Limb (tissue), 2 donors: ENCODE measurements at regions not wholly inside any gene's neighbourhood (a gene's known extent, or its start where the extent isn't known, plus 50 kb on each side); places are given as distances from the start of the nearest gene placed in this dataset.

Experiments used
- DNase-seq, 2 donors: peaks; one replicate each; pipeline ENCODE4 v3.0.0-alpha.2; 2016; ENCODE audit errors: extremely low spot score in 2 of 2

GRCh38 chr13:58187881-58188280 is 556.3 kb downstream of the PCDH17 start:
- no peak for DNase-seq

GRCh38 chr13:58190577-58190976 is 559.0 kb downstream of the PCDH17 start:
- no peak for DNase-seq

GRCh38 chr13:58191754-58192153 is 560.2 kb downstream of the PCDH17 start:
- no peak for DNase-seq

- no peak for DNase-seq
These were observed 570.6 kb downstream of the PCDH17 start for GRCh38 chr13:58202099-58202498.

GRCh38 chr13:58207501-58207900 is 576.0 kb downstream of the PCDH17 start:
- peak in 1 of 2 donors; percentile 5 for DNase-seq

GRCh38 chr13:58235454-58235853 is 603.9 kb downstream of the PCDH17 start:
- no peak for DNase-seq

- no peak for DNase-seq
These were observed 607.6 kb downstream of the PCDH17 start for GRCh38 chr13:58238972-58239773.

GRCh38 chr13:58239774-58240268 is 608.3 kb downstream of the PCDH17 start:
- DNase-seq: no peak

- no peak for DNase-seq
These were observed 615.5 kb downstream of the PCDH17 start for GRCh38 chr13:58247080-58247479.

- DNase-seq: no peak
These were observed 623.4 kb downstream of the PCDH17 start for GRCh38 chr13:58254943-58255342.

GRCh38 chr13:58266271-58266670 is 634.7 kb downstream of the PCDH17 start:
- DNase-seq: no peak

- DNase-seq: no peak
These were observed 667.1 kb downstream of the PCDH17 start for GRCh38 chr13:58298556-58299135.

- no peak for DNase-seq
These were observed 668.7 kb downstream of the PCDH17 start for GRCh38 chr13:58300224-58300623.

GRCh38 chr13:58300974-58301681 is 669.6 kb downstream of the PCDH17 start:
- DNase-seq: no peak

- no peak for DNase-seq
These were observed 670.8 kb downstream of the PCDH17 start for GRCh38 chr13:58302349-58302748.

- DNase-seq: no peak
These were observed 674.5 kb downstream of the PCDH17 start for GRCh38 chr13:58306062-58306461.

- no peak for DNase-seq
These were observed 681.7 kb downstream of the PCDH17 start for GRCh38 chr13:58313219-58313618.

- DNase-seq: no peak
These were observed 687.1 kb downstream of the PCDH17 start for GRCh38 chr13:58318495-58319167.

- no peak for DNase-seq
These were observed 692.6 kb downstream of the PCDH17 start for GRCh38 chr13:58324161-58324560.

- no peak for DNase-seq
These were observed 698.2 kb downstream of the PCDH17 start for GRCh38 chr13:58329746-58330145.

GRCh38 chr13:58340895-58341294 is 709.4 kb downstream of the PCDH17 start:
- DNase-seq: no peak

- no peak for DNase-seq
These were observed 709.8 kb downstream of the PCDH17 start for GRCh38 chr13:58341318-58341717.
